ENCODE measurements at regions not wholly inside any gene's neighbourhood (a gene's known extent, or its start where the extent isn't known, plus 50 kb on each side); places are given as distances from the start of the nearest gene placed in this dataset.

GRCh38 chr22:49568751-49569285, 258.9 kb downstream of the BRD1 start:
- TF ChIP-seq CTCF (IDR thresholded peaks at IDR 0.05) (no peak), POLR2A (IDR thresholded peaks at IDR 0.05) (no peak)

Data from adrenal gland (tissue), 5 donors.